Testis (tissue), 2 donors: ENCODE measurements at regions not wholly inside any gene's neighbourhood (a gene's known extent, or its start where the extent isn't known, plus 50 kb on each side); places are given as distances from the start of the nearest gene placed in this dataset.

ENCODE experiments used
- DNase-seq: peaks from one replicate; pipeline ENCODE4 v3.0.0-alpha.2; 2019
- H3K27ac ChIP-seq, 2 donors: fragments of 200-600 bp; sonication (generic); one replicate each; pipeline ENCODE4 v1.5.1; 2019
- H3K27me3 ChIP-seq: fragments of 200-600 bp; sonication (generic); one replicate; pipeline ENCODE4 v1.5.1; 2019
- H3K36me3 ChIP-seq: fragments of 200-600 bp; sonication (generic); one replicate; pipeline ENCODE4 v1.5.1; 2017; ENCODE audit warnings: low read depth; ENCODE audit errors: missing control alignments
- H3K4me1 ChIP-seq: fragments of 200-600 bp; sonication (generic); one replicate; pipeline ENCODE4 v1.5.1; 2019
- H3K4me3 ChIP-seq, 2 donors: fragments of 200-600 bp; sonication (generic); one replicate each; pipeline ENCODE4 v1.5.1; 2017 to 2019
- H3K9me3 ChIP-seq: fragments of 200-600 bp; sonication (generic); one replicate; pipeline ENCODE4 v1.5.1; 2017
- CTCF ChIP-seq, 3 experiments: fragments of 450-650 bp in 2 of 3; fragments of 200-600 bp in 1 of 3; sonication (generic) in 1 of 3; IDR thresholded peaks; one replicate each; pipeline ENCODE4 v1.5.1; 2016 to 2019; ENCODE audit warnings: antibody characterized with exemption in 3 of 3, mild to moderate bottlenecking in 2 of 3, moderate library complexity in 1 of 3
- POLR2A ChIP-seq: fragments of 450-650 bp; IDR thresholded peaks from one replicate; pipeline ENCODE4 v1.6.1; 2017; ENCODE audit warnings: antibody characterized with exemption, mild to moderate bottlenecking, moderate library complexity
- WGBS, 2 donors: methylation state at CpG; one replicate each; pipeline ENCODE4 v1.1.5; 2018; 5-methylcytosine and 5-hydroxymethylcytosine counted together
- intact Hi-C: fragments of 100-400 bp; cut with DNase I; formaldehyde crosslinking; loops from one replicate; pipeline ENCODE4 v1.15.1; 2023; ENCODE audit warnings: low total_unique reads

GRCh38 chr1:243942196-243943150 is 92.4 kb upstream of the AKT3 start:
- intact Hi-C loops, result no loop called here
- no peaks in the 10 kb centered on the region for H3K4me1 ChIP-seq
- no peaks in the 10 kb centered on the region for H3K27me3 ChIP-seq
- TF ChIP-seq POLR2A (no peak), CTCF (IDR thresholded peaks at IDR 0.05) (no peak)
- H3K36me3 ChIP-seq, result no peaks in the 10 kb centered on the region
- no peaks in the 10 kb centered on the region for H3K9me3 ChIP-seq
- WGBS, 2 donors, result 87 to 88% methylated on average over 18 of the region's 18 CpGs
- no peak for DNase-seq
- H3K4me3 ChIP-seq, result no peak overlapping the region
- no peak overlapping the region for H3K27ac ChIP-seq

DNA sequence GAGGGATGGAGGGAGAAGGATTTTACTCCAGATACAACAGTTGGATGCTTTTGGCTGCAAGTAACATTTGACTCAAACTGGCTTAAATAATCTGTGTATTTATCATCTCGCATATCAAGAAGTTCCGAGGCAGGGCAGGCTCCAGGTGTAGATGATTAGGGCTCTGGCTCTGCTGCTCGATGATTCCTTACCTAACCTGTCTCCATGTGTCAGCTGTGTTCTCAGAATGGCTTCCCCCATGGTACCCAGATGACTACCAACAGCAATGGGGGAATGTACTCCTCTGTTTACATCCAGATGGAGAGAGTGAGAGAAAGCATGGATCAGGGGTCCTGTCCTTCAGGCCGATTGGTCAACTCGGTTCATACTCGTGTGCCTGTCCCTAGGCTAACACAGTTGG is 90.4 kb upstream of the AKT3 start:
- no peak for TF ChIP-seq POLR2A
- no peak for TF ChIP-seq CTCF (IDR thresholded peaks at IDR 0.05)
- intact Hi-C loops, result no loop called here
- H3K27me3 ChIP-seq, result no peaks in the 10 kb centered on the region
- no peak for DNase-seq
- H3K9me3 ChIP-seq, result no peaks in the 10 kb centered on the region
- WGBS, 2 donors, result 78 to 88% methylated on average over 5 to 6 of the region's 6 CpGs
- H3K4me3 ChIP-seq, result no peak overlapping the region
- no peak overlapping the region for H3K27ac ChIP-seq
- no peaks in the 10 kb centered on the region for H3K36me3 ChIP-seq
- no peaks in the 10 kb centered on the region for H3K4me1 ChIP-seq

GRCh38 chr1:243939167-243939848 is 89.3 kb upstream of the AKT3 start:
- H3K27ac ChIP-seq, result no peak overlapping the region
- no peak for DNase-seq
- H3K4me3 ChIP-seq, result no peak overlapping the region
- 77 to 85% methylated on average over 3 of the region's 3 CpGs for WGBS, 2 donors
- H3K36me3 ChIP-seq, result no peaks in the 10 kb centered on the region
- TF ChIP-seq POLR2A, result no peak
- TF ChIP-seq CTCF (IDR thresholded peaks at IDR 0.05), result no peak
- H3K4me1 ChIP-seq, result no peaks in the 10 kb centered on the region
- H3K27me3 ChIP-seq, result no peaks in the 10 kb centered on the region
- no peaks in the 10 kb centered on the region for H3K9me3 ChIP-seq
- intact Hi-C loops, result no loop called here

DNA sequence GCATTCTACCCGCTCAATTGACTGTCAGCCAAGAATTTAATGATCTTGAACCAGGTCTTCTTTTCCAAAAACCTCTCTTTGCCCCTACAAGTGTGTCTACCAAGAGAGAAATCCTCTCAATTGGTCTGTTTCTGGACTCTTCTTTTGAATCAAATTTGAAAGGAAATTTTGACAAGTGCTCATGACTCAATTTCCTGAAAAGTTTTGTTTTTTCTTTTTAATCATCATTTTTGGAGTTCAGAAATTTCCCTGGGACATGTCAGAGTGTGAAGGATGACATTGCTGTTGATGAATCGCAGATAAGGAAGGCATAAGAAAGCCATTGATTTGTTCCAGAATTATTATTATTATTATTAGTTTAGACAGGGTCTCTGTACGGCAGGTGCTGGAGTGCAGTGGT is 88.2 kb upstream of the AKT3 start:
- no peak overlapping the region for H3K4me3 ChIP-seq
- WGBS, 2 donors, result 83 to 95% methylated on average over 3 of the region's 3 CpGs
- H3K4me1 ChIP-seq, result no peaks in the 10 kb centered on the region
- intact Hi-C loops, result no loop called here
- H3K36me3 ChIP-seq, result no peaks in the 10 kb centered on the region
- no peak for DNase-seq
- TF ChIP-seq CTCF (IDR thresholded peaks at IDR 0.05) (no peak), POLR2A (no peak)
- no peaks in the 10 kb centered on the region for H3K9me3 ChIP-seq
- no peak overlapping the region for H3K27ac ChIP-seq
- no peaks in the 10 kb centered on the region for H3K27me3 ChIP-seq
